Endothelial cell of umbilical vein (primary cell): ENCODE measurements at regions not wholly inside any gene's neighbourhood (a gene's known extent, or its start where the extent isn't known, plus 50 kb on each side); places are given as distances from the start of the nearest gene placed in this dataset.

Source experiments
- CTCF ChIP-seq, 2 donors: IDR thresholded peaks; 1 replicate in 1 of 2; 2 replicates in 1 of 2; pipeline ENCODE4 v1.5.1; 2011; ENCODE audit warnings: low read length in 2 of 2, mild to moderate bottlenecking in 2 of 2, moderate library complexity in 2 of 2, control low read depth in 1 of 2, inconsistent platforms in 1 of 2, low read depth in 1 of 2; ENCODE audit not compliant: insufficient read depth in 1 of 2; ENCODE audit errors: extremely low read depth in 1 of 2
- JUN ChIP-seq: IDR thresholded peaks from 2 replicates; pipeline ENCODE4 v1.6.1; 2011; ENCODE audit warnings: borderline replicate concordance, low read depth; ENCODE audit not compliant: insufficient read length, insufficient read depth
- MYC ChIP-seq: IDR thresholded peaks from one replicate; pipeline ENCODE4 v1.6.1; 2011; ENCODE audit warnings: mild to moderate bottlenecking, low read depth, low read length
- POLR2A ChIP-seq: IDR thresholded peaks from 2 replicates; pipeline ENCODE4 v1.6.1; 2012; ENCODE audit warnings: low read depth, mild to moderate bottlenecking, control low read depth, low read length

DNA sequence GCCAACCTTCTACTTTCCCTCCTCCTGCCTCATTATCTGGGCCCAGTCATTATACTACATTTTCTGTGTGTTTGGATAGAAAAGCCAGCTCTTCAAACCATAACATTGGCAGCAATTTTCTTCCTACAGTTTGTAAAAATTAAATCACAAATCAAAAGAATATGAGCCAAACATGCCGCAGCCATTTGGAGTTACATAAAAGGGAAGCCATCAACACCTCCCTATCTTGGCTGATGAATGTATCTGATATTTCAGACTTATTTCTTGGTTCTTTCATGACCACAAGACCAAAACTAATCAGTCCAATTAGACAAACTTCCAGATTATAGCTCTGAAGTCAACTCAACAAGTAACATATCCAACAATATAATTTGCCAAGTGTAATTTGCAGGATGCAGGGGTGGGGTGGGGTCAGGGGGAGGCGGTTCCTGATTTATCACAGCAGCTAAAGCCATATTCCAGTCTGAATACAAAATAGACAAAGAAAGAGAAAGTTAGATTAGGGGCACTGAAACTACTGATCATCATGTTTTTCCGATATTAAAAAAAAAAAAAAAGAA, 89.4 kb upstream of the CNTLN start:
- no peak for TF ChIP-seq CTCF (IDR thresholded peaks at IDR 0.05; ENCODE audit: extremely low read depth in 1 of 2, insufficient read depth in 1 of 2, low read depth in 1 of 2, low read length in 2 of 2)
- no peak for TF ChIP-seq POLR2A
- TF ChIP-seq JUN, result no peak
- no peak for TF ChIP-seq MYC
